GM19025 (cell line): ENCODE measurements at regions not wholly inside any gene's neighbourhood (a gene's known extent, or its start where the extent isn't known, plus 50 kb on each side); places are given as distances from the start of the nearest gene placed in this dataset.
"Not testable (repeated sequence)": the region's sequence is repeated elsewhere in the genome, so short reads cannot be mapped to it uniquely, and the experiment has no call there.

Source experiments
- ATAC-seq: cut with Tn5 transposase; IDR thresholded peaks from one replicate; pipeline ENCODE4 v1.9.1; 2021; ENCODE audit warnings: mild to moderate bottlenecking, low read depth, moderate library complexity; ENCODE audit not compliant: unreplicated experiment

DNA sequence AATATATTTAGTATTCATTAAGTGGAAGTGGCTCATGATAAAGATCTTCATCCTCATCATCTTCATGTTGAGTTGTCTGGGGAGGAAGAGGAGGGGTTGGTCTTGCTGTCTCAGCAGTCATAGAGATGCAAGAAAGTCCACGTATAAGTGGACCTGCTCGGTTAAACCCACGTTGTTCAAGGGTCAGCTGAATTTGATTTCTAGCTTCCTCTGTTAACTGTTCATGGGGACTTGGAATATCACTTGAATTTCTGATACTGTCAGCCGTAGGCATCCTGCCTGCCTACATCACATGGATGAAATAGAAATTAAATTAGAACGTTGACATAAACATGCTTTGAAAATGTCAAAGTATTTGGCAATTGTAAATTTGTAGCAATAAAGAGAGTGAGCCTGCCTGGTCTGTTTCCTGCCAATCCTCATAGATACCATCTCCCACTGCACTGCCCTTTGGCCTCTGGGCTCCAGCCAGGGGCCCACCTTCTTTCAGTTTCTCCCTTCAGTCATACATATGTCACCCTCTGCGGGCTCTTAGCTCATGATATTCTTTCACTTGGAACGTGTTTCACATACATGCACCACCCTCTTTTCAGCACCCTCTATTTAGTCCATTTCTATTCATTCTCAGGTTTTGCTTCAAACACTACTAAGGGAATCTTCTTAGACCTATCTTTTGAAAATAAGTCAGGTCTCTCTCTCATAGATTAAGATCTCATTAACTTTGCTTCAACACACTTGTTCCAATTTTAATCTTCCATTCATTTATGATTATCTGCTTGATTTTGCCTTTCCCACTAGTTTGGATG is 376.3 kb downstream of the IPMK start:
- peak; percentile 53 for ATAC-seq

DNA sequence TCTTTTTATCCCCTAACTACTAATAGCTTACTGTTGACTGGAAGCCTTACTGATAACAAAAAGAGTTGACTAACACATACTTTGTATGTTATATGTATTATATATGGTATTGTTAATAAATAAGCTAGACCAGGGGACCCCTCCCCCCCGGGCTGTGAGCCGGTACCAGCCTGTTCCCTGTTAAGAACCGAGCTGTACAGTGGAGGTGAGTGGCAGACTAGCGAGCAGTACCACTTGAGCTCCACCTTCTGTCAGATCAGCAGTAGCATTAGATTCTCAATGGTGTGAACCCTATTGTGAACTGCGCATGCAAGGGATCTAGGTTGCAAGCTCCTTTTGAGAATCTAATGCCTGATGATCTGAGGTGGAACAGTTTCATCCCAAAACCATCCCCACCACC is 377.0 kb downstream of the IPMK start:
- no peak for ATAC-seq

DNA sequence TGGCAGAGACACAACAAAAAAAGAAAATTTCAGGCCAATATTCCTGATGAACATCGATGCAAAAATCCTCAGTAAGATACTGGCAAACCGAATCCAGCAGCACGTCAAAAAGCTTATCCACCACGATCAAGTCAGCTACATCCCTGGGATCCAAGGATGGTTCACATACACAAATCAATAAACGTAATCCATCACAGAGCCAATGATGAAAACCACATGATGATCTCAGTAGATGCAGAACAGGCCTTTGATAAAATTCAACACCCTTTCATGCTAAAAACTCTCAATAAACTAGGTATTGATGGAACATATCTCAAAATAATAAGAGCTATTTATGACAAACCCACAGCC is 382.1 kb downstream of the IPMK start:
- not testable (repeated sequence) for ATAC-seq

- no peak for ATAC-seq
These were observed 382.6 kb downstream of the IPMK start for GRCh38 chr10:57884965-57885617.

DNA sequence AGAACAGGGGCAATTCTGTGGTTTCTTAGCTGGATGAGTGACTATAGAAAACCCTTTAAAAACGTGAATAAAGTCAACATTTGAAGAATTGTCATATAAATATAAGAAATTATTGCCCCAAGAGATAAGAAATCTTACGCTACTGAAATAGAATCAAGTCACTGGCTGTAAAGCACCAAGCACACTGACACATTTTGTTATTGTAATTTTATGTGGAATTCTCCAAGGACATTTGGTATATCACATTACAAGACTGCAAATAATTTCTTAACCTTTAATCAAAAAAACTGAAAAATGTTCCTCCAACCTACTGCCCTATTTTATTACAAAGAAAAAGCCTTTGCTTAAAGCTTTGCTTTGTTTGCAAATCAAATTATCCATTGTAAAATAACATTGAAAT is 383.3 kb downstream of the IPMK start:
- ATAC-seq: no peak

DNA sequence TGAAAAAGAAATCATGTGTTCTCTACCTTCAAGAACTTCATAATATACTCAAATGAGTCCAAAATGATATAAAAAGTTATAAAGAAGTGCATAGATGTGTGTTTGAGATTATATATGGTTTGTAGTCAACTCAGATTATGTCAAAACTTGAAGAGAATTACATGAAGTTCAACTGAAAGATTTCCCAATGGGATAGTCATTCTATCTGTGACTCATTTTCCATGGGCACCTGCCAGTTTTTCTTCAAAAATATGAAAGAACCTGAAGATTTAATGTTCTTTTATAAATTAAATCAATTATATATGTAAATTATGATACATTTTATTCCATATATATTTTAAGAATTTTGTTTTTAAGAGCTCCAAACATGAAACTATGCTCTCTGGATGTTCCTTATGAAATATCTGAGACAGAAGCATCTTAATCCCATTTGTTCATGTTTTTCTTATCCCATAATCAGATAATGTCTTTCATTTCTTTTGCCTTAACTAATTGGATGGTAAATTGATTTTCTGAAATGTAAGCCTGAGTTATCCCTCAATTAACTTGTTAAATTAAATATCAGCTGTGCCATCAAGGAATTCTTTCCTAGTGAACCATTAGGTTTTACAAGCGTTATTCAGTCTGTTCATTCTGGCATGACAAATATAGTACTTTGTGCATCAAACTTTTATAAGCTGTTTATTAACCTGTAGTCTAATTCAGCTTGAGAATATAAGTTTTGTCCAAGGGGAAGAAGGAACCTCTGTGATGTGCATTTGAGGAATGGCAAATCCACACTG is 387.1 kb downstream of the IPMK start:
- no peak for ATAC-seq

DNA sequence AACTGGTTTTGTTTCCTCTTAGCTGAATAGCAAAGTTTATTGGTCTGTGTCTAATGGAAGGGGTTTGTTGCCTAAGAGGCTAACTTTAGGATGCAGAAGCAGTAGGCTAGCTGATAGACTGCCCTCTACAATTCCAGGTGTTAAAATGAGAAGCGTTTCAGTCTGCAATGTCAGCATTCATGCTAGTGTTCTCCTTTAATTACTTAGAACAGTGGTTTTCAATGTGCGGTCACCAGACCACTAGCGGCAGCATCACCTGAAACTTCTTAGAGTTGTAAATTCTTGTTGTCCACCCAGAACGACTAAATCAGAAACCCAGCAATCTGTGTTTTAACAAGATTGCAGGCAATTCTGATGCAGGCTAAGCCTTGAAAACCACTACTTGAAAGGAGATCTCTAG is 392.9 kb downstream of the IPMK start:
- no peak for ATAC-seq

- ATAC-seq: no peak
These were observed 400.5 kb downstream of the IPMK start for GRCh38 chr10:57867241-57867640.

DNA sequence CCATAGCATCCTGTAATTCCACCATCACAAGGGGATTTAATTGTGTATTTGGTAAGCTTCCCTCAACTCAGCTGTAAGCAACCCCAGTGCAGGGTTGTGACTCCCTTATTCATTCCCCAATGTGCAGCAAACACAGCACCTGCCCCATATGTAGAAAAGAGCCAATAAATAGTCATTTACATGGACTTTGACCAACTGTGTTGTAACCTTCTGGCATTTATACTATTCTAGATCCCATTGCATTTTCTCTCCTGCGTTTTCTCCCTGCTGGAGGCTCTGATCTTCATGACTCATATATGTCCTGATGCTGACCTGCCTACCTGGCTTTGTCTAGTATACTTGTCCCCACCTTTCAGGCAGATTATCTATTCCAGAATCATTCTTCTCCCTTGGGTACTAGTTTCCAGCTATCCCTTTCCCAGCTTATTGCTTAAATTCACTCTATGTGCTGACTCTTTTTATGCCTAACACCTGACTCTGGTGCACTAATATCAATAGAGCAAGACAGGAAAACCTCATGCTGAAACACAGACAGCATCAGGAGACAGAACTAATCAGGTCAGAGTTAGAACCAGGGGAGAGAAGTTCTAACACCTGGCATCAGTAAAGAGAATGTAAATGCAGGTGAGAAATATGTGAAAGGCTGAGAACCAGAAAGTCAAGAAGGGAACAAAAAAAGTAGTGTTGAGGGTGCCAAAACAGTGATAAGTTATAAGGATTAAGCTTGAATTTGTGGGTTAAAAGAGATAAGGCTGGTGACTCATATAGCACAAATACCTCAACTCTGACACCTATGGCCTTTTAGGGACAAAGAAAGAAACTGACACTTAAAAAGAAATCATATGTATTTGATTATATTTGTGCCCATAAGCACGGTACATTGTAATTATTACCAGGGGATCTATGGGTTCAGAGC is 402.7 kb downstream of the IPMK start:
- ATAC-seq: no peak

GRCh38 chr10:57849691-57850357 is 417.9 kb downstream of the IPMK start:
- no peak for ATAC-seq

DNA sequence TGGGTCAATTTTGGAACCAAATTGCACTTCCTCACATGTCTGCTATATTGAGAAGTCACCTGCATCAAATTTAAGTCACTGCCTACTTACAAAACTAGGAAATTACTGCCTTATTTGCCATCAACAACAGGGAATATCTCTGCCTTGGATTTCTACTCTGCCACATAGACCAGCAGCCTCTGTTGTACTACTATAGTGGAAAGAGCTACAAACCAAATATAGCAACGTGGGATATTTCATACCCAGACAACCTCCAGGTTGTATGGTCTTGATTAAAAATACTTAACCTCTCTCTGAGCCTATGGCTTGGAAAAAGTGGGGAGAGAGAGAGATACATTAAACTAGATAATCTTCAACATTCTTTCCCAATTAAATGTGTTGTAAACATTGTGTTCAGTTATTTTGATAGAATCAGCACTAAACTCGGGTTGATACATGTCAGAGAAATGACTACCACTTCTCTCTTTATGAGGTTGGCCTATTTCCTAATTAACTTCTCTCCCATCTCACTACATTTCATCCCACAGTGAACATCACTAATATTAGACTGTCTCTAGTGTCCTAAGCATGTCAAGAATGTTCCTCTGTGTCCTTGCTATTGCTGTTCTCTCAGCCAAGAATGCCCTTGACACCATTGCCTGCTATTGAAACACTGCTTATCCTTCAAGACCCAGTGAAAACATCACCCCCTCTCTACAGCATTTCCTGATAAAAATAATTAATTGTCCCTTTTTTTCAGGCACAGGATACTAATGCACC is 421.2 kb downstream of the IPMK start:
- no peak for ATAC-seq

- no peak for ATAC-seq
These were observed 423.2 kb downstream of the IPMK start for GRCh38 chr10:57844387-57844998.

GRCh38 chr10:57830877-57831560 is 436.7 kb downstream of the IPMK start:
- no peak for ATAC-seq

DNA sequence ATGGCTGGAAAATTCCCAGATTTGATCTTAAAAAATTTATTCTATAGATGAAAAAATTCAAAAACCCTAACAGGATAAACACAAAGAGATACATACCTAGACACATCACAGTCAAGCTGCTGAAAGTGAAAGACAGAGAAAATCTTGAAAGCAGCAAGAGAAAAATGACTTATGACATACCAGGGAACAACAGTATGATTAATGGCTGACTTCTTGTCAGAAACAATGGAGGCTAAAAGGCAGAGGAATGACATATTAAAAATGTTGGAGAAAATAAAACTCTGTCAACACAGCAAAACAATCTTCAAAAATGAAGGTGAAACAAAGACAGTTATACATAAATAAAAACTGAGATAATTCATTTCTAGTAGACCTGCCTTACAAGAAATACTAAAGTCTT is 442.7 kb downstream of the IPMK start:
- no peak for ATAC-seq

DNA sequence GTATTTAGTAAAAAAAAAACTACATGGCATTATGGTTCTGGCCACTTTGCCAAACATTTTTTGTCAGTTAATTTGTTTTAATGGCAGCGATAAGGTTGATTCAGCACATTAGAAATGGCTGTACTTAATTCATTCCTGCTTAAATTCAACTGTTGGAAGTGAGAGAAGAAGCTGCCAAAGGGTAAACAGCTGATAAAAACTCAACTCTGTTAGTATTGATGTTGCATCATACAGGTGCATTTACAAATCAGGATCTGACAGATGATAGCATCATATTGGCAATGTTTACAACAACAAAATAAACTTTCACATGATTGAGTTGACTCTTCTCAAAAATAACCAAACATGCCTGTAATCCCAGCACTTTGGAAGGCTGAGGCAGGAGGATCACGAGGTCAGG is 444.3 kb downstream of the IPMK start:
- ATAC-seq: no peak

DNA sequence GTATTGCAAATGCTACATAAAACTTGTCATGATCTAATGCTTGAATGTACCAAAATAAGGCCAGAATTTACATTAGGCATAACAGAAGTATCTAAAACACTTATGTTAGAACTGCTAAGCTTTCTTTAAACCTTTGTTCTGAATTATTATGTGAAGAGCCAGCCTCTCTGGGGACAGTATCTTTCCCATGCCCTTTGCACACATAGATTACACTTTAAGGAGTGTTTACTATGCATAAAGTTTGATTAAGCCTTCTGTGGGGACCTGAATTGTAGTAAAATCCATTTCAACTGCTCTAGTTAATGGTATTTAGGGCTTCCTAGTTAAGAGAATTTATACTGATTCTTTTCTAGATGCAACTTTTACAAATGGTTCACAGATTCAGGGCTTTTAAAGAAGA is 444.7 kb downstream of the IPMK start:
- ATAC-seq: no peak

DNA sequence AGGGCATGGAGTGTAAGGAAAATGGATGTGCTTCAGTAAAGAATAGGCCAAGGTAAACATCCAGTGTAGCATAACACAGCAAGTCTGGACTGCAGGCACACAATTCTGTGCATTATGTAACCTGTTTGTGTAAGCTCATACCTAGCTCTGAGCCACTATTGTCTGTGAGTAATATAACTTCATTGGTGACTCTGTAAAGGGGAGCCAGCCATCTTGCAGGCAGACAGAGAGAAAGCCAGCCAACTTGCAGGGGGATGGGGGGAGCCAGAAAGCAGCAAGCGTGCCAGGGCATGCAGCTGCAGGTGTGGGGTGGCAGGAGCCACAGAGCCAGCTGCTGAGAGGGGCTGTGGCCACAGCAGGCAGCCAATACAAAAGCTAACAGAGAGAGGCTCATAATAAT is 449.2 kb downstream of the IPMK start:
- no peak for ATAC-seq

GRCh38 chr10:57817741-57818140 is 450.0 kb downstream of the IPMK start:
- ATAC-seq: no peak
